HL-60 (cell line): ENCODE measurements at regions not wholly inside any gene's neighbourhood (a gene's known extent, or its start where the extent isn't known, plus 50 kb on each side); places are given as distances from the start of the nearest gene placed in this dataset.

ENCODE experiments used
- POLR2AphosphoS5 ChIP-seq: IDR thresholded peaks from 2 replicates; pipeline ENCODE4 v1.6.1; 2012; ENCODE audit warnings: low read depth
- TF ChIP-seq, protein P1 (sequence below): IDR thresholded peaks from one replicate; pipeline ENCODE4 v1.5.1; 2011; ENCODE audit warnings: low read length, control low read depth, inconsistent platforms; ENCODE audit not compliant: insufficient read depth
- TF ChIP-seq, protein P2 (sequence below): IDR thresholded peaks from 2 replicates; pipeline ENCODE4 v1.6.1; 2012; ENCODE audit warnings: low read depth; ENCODE audit not compliant: insufficient replicate concordance

DNA sequence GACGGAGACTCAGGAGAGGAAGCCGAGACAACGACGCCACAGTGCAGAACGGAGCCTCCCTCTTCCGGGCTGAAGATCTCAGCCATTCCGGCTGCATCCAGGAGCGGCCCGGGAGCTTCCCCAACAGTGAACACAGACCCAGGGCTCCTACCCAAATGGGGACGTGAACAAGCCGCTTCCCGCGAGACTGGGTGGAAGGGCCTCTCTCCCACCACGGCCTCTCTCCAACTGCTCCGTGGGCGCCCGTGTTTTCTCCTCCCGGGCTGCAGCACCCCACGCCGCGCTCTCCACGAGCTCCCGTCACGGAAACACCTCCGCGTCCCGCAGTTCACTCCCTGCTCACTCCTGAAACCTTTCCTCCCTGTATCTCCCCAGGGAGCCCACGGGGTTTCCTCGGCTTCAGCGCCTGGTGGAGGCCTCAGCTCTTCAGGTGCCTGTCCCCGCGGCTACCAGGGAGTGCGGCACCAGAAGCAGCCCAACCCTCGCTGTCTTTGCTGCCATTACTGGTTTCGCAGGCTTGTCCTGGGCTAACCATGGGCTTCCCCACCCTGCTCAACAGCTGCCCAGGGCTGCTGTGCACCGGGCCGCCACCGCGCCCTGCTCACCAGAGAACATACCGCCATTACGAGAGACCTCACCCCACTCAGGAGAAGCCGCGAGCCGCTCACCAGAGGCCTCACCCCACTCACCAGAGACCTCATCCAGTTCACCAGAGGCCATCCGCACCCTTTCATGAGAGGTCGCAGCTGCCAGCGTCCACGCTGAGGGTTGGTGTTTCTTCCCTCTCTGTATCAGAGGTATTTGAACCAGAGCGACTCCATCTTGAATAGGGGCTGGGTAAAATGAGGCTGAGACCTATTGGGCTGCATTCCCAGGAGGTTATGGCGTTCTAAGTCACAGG lies 922.8 kb downstream of the QKI start:
- TF ChIP-seq, protein P1, sequence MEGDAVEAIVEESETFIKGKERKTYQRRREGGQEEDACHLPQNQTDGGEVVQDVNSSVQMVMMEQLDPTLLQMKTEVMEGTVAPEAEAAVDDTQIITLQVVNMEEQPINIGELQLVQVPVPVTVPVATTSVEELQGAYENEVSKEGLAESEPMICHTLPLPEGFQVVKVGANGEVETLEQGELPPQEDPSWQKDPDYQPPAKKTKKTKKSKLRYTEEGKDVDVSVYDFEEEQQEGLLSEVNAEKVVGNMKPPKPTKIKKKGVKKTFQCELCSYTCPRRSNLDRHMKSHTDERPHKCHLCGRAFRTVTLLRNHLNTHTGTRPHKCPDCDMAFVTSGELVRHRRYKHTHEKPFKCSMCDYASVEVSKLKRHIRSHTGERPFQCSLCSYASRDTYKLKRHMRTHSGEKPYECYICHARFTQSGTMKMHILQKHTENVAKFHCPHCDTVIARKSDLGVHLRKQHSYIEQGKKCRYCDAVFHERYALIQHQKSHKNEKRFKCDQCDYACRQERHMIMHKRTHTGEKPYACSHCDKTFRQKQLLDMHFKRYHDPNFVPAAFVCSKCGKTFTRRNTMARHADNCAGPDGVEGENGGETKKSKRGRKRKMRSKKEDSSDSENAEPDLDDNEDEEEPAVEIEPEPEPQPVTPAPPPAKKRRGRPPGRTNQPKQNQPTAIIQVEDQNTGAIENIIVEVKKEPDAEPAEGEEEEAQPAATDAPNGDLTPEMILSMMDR = no peak
- TF ChIP-seq, protein P2, sequence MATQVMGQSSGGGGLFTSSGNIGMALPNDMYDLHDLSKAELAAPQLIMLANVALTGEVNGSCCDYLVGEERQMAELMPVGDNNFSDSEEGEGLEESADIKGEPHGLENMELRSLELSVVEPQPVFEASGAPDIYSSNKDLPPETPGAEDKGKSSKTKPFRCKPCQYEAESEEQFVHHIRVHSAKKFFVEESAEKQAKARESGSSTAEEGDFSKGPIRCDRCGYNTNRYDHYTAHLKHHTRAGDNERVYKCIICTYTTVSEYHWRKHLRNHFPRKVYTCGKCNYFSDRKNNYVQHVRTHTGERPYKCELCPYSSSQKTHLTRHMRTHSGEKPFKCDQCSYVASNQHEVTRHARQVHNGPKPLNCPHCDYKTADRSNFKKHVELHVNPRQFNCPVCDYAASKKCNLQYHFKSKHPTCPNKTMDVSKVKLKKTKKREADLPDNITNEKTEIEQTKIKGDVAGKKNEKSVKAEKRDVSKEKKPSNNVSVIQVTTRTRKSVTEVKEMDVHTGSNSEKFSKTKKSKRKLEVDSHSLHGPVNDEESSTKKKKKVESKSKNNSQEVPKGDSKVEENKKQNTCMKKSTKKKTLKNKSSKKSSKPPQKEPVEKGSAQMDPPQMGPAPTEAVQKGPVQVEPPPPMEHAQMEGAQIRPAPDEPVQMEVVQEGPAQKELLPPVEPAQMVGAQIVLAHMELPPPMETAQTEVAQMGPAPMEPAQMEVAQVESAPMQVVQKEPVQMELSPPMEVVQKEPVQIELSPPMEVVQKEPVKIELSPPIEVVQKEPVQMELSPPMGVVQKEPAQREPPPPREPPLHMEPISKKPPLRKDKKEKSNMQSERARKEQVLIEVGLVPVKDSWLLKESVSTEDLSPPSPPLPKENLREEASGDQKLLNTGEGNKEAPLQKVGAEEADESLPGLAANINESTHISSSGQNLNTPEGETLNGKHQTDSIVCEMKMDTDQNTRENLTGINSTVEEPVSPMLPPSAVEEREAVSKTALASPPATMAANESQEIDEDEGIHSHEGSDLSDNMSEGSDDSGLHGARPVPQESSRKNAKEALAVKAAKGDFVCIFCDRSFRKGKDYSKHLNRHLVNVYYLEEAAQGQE = no peak
- no peak for TF ChIP-seq POLR2AphosphoS5
